ENCODE measurements at regions not wholly inside any gene's neighbourhood (a gene's known extent, or its start where the extent isn't known, plus 50 kb on each side); places are given as distances from the start of the nearest gene placed in this dataset.

GRCh38 chr15:27686369-27686768 is 412.7 kb downstream of the OCA2 start:
- WGBS: 67% methylated on average over 3 of the region's 3 CpGs
- Histone ChIP-seq H3K4me3 (no peak overlapping the region), H3K4me1 (no peaks in the 10 kb centered on the region), H3K9me3 (no peaks in the 10 kb centered on the region), H3K27me3 (no peaks in the 10 kb centered on the region), H3K36me3 (no peaks in the 10 kb centered on the region), H3K27ac (no peak overlapping the region)
- TF ChIP-seq EP300 (IDR thresholded peaks at IDR 0.05) (no peak), CTCF (IDR thresholded peaks at IDR 0.05) (no peak), POLR2A (IDR thresholded peaks at IDR 0.05) (no peak), POLR2AphosphoS5 (IDR thresholded peaks at IDR 0.05) (no peak)
- no peak for DNase-seq (ENCODE audit: low spot score in 2 of 2)

- no peaks in the 10 kb centered on the region for H3K27me3 ChIP-seq
- TF ChIP-seq EP300 (IDR thresholded peaks at IDR 0.05) (no peak), POLR2AphosphoS5 (IDR thresholded peaks at IDR 0.05) (no peak), CTCF (IDR thresholded peaks at IDR 0.05) (no peak), POLR2A (IDR thresholded peaks at IDR 0.05) (no peak)
- H3K4me1 ChIP-seq: no peaks in the 10 kb centered on the region
- H3K27ac ChIP-seq: no peak overlapping the region
- no peak for DNase-seq (ENCODE audit: low spot score in 2 of 2)
- H3K9me3 ChIP-seq: no peaks in the 10 kb centered on the region
- H3K36me3 ChIP-seq: no peaks in the 10 kb centered on the region
- H3K4me3 ChIP-seq: no peak overlapping the region
- 95% methylated on average over 6 of the region's 6 CpGs for WGBS
Measured at GRCh38 chr15:27685644-27686043, 413.5 kb downstream of the OCA2 start.

- no peak overlapping the region for H3K4me3 ChIP-seq
- no peak overlapping the region for H3K27ac ChIP-seq
- H3K27me3 ChIP-seq: no peaks in the 10 kb centered on the region
- no peak for DNase-seq (ENCODE audit: low spot score in 2 of 2)
- no peaks in the 10 kb centered on the region for H3K9me3 ChIP-seq
- H3K4me1 ChIP-seq: no peaks in the 10 kb centered on the region
- WGBS: 71% methylated on average over 3 of the region's 3 CpGs
- no peak for TF ChIP-seq EP300 (IDR thresholded peaks at IDR 0.05)
- no peaks in the 10 kb centered on the region for H3K36me3 ChIP-seq
Measured at GRCh38 chr15:27683121-27683520, 416.0 kb downstream of the OCA2 start.

- WGBS: 56% methylated on average over 7 of the region's 8 CpGs
- TF ChIP-seq EP300 (IDR thresholded peaks at IDR 0.05) (no peak), POLR2AphosphoS5 (IDR thresholded peaks at IDR 0.05) (no peak), CTCF (IDR thresholded peaks at IDR 0.05) (no peak), POLR2A (IDR thresholded peaks at IDR 0.05) (no peak)
Measured at GRCh38 chr15:27681038-27681437, 418.1 kb downstream of the OCA2 start.

GRCh38 chr15:27679731-27680471 is 419.2 kb downstream of the OCA2 start:
- Histone ChIP-seq H3K36me3 (no peaks in the 10 kb centered on the region), H3K27ac (no peak overlapping the region), H3K9me3 (no peaks in the 10 kb centered on the region), H3K4me3 (no peak overlapping the region), H3K27me3 (no peaks in the 10 kb centered on the region), H3K4me1 (no peaks in the 10 kb centered on the region)
- WGBS: 52% methylated on average over 19 of the region's 19 CpGs
- no peak for DNase-seq (ENCODE audit: low spot score in 2 of 2)
- no peak for TF ChIP-seq POLR2AphosphoS5 (IDR thresholded peaks at IDR 0.05)
- TF ChIP-seq POLR2A (IDR thresholded peaks at IDR 0.05): no peak
- no peak for TF ChIP-seq CTCF (IDR thresholded peaks at IDR 0.05)
- no peak for TF ChIP-seq EP300 (IDR thresholded peaks at IDR 0.05)

More at GRCh38 chr15:27681038-27681437, 418.1 kb downstream of the OCA2 start:
- Histone ChIP-seq H3K4me3 (no peak overlapping the region), H3K4me1 (no peaks in the 10 kb centered on the region), H3K27ac (no peak overlapping the region), H3K36me3 (no peaks in the 10 kb centered on the region), H3K27me3 (no peaks in the 10 kb centered on the region), H3K9me3 (no peaks in the 10 kb centered on the region)
- peak in 1 of 2 donors; percentile 0 for DNase-seq (ENCODE audit: low spot score in 2 of 2)

Measured in suprapubic skin (tissue), 4 donors.